Mesendoderm (in vitro differentiated cells): ENCODE measurements at regions not wholly inside any gene's neighbourhood (a gene's known extent, or its start where the extent isn't known, plus 50 kb on each side); places are given as distances from the start of the nearest gene placed in this dataset.

Experiments used
- DNase-seq: peaks from one replicate; pipeline ENCODE4 v3.0.0; 2013
- H2AK5ac ChIP-seq: 2 replicates; pipeline ENCODE4 v1.6.1; 2013; ENCODE audit warnings: low read length, inconsistent platforms
- H2BK120ac ChIP-seq: 2 replicates; pipeline ENCODE4 v1.6.1; 2013; ENCODE audit warnings: low read depth, mild to moderate bottlenecking, low read length, moderate library complexity, mixed read lengths
- H2BK15ac ChIP-seq: replicated peaks from 2 replicates; pipeline ENCODE4 v1.6.1; 2013; ENCODE audit warnings: low read depth, mild to moderate bottlenecking, moderate library complexity
- H2BK5ac ChIP-seq: 2 replicates; pipeline ENCODE4 v1.6.1; 2013; ENCODE audit warnings: low read length, inconsistent platforms
- H3K18ac ChIP-seq: 2 replicates; pipeline ENCODE4 v1.6.1; 2013; ENCODE audit warnings: mild to moderate bottlenecking, low read length, mixed read lengths
- H3K23ac ChIP-seq: one replicate; pipeline ENCODE4 v1.6.1; 2013; ENCODE audit warnings: low read length
- H3K27ac ChIP-seq: 2 replicates; pipeline ENCODE4 v1.5.1; 2013; ENCODE audit warnings: low read depth, mild to moderate bottlenecking, inconsistent platforms, low read length, moderate library complexity
- H3K27me3 ChIP-seq: 2 replicates; pipeline ENCODE4 v1.6.1; 2013; ENCODE audit warnings: low read length, control low read depth, mild to moderate bottlenecking, inconsistent platforms; ENCODE audit not compliant: insufficient read depth, poor library complexity
- H3K36me3 ChIP-seq: 2 replicates; pipeline ENCODE4 v1.6.1; 2013; ENCODE audit warnings: low read length, inconsistent platforms; ENCODE audit not compliant: control insufficient read depth, insufficient read depth
- H3K4ac ChIP-seq: one replicate; pipeline ENCODE4 v1.6.1; 2013; ENCODE audit warnings: low read depth, mild to moderate bottlenecking, low read length, moderate library complexity
- H3K4me1 ChIP-seq: 2 replicates; pipeline ENCODE4 v1.6.1; 2013; ENCODE audit warnings: low read depth, low read length, inconsistent platforms; ENCODE audit not compliant: control insufficient read depth
- H3K4me2 ChIP-seq: 2 replicates; pipeline ENCODE4 v1.6.1; 2013; ENCODE audit warnings: low read length
- H3K4me3 ChIP-seq: 2 replicates; pipeline ENCODE4 v1.5.1; 2013; ENCODE audit warnings: mild to moderate bottlenecking, low read length
- H3K56ac ChIP-seq: one replicate; pipeline ENCODE4 v1.6.1; 2013; ENCODE audit warnings: low read length
- H3K79me1 ChIP-seq: 2 replicates; pipeline ENCODE4 v1.6.1; 2013; ENCODE audit warnings: low read length, inconsistent platforms
- H3K79me2 ChIP-seq: 2 replicates; pipeline ENCODE4 v1.6.1; 2013; ENCODE audit warnings: mild to moderate bottlenecking, low read length; ENCODE audit not compliant: control insufficient read depth, insufficient read depth
- H3K9ac ChIP-seq: 2 replicates; pipeline ENCODE4 v1.6.1; 2013; ENCODE audit warnings: low read length, inconsistent platforms
- H4K5ac ChIP-seq: one replicate; pipeline ENCODE4 v1.6.1; 2013; ENCODE audit warnings: low read length
- H4K8ac ChIP-seq: one replicate; pipeline ENCODE4 v1.6.1; 2013; ENCODE audit warnings: low read depth, mild to moderate bottlenecking, control low read depth, low read length, moderate library complexity
- WGBS: extraction: QIAGEN DNeasy Blood & Tissue Kit; methylation state at CpG from one replicate; pipeline ENCODE4 v1.1.7; 2013; ENCODE audit warnings: low lambda C conversion rate, missing lambda C conversion rate; ENCODE audit not compliant: insufficient coverage; ENCODE audit errors: extremely low coverage; 5-methylcytosine and 5-hydroxymethylcytosine counted together

GRCh38 chr16:25523183-25523582 is 168.6 kb upstream of the HS3ST4 start:
- Histone ChIP-seq H3K79me1 (no peaks in the 10 kb centered on the region), H2BK15ac (no peak overlapping the region), H3K36me3 (no peaks in the 10 kb centered on the region), H2AK5ac (no peak overlapping the region), H4K8ac (no peak overlapping the region), H3K27me3 (no peaks in the 10 kb centered on the region), H4K5ac (no peak overlapping the region), H2BK120ac (no peak overlapping the region), H3K23ac (no peak overlapping the region), H3K56ac (no peak overlapping the region), H3K4me3 (no peak overlapping the region), H3K4ac (no peak overlapping the region), H3K18ac (no peak overlapping the region), H3K27ac (no peak overlapping the region), H3K4me1 (no peaks in the 10 kb centered on the region), H3K9ac (no peak overlapping the region), H2BK5ac (no peak overlapping the region), H3K4me2 (no peak overlapping the region), H3K79me2 (no peaks in the 10 kb centered on the region)
- no CpG with 5 or more reads among the region's 6 CpGs for WGBS
- DNase-seq: peak; percentile 0

GRCh38 chr16:25512041-25512440 is 179.7 kb upstream of the HS3ST4 start:
- H3K4me2 ChIP-seq: no peak overlapping the region
- H3K4me1 ChIP-seq: no peaks in the 10 kb centered on the region
- no peak overlapping the region for H3K4ac ChIP-seq
- no peak overlapping the region for H3K56ac ChIP-seq
- H3K27me3 ChIP-seq: no peaks in the 10 kb centered on the region
- DNase-seq: no peak
- H3K18ac ChIP-seq: no peak overlapping the region
- H4K8ac ChIP-seq: no peak overlapping the region
- H3K23ac ChIP-seq: no peak overlapping the region
- H2BK15ac ChIP-seq: no peak overlapping the region
- no peaks in the 10 kb centered on the region for H3K36me3 ChIP-seq
- no peak overlapping the region for H3K9ac ChIP-seq
- no peak overlapping the region for H3K4me3 ChIP-seq
- H3K79me1 ChIP-seq: no peaks in the 10 kb centered on the region
- H2AK5ac ChIP-seq: no peak overlapping the region
- no peak overlapping the region for H2BK5ac ChIP-seq
- no peak overlapping the region for H4K5ac ChIP-seq
- H2BK120ac ChIP-seq: no peak overlapping the region
- H3K79me2 ChIP-seq: no peaks in the 10 kb centered on the region
- H3K27ac ChIP-seq: no peak overlapping the region

- no CpG with 5 or more reads among the region's 1 CpG for WGBS
- H3K9ac ChIP-seq: no peak overlapping the region
Observed at GRCh38 chr16:25509456-25509855, 182.3 kb upstream of the HS3ST4 start.

GRCh38 chr16:25501530-25502255 is 190.1 kb upstream of the HS3ST4 start:
- Histone ChIP-seq H3K56ac (no peak overlapping the region), H3K9ac (no peak overlapping the region), H2BK5ac (no peak overlapping the region), H4K5ac (no peak overlapping the region), H3K79me1 (no peaks in the 10 kb centered on the region), H3K23ac (no peak overlapping the region), H3K4ac (no peak overlapping the region), H3K36me3 (no peaks in the 10 kb centered on the region), H3K4me1 (no peaks in the 10 kb centered on the region), H3K27me3 (no peaks in the 10 kb centered on the region), H3K4me3 (no peak overlapping the region), H3K27ac (no peak overlapping the region), H2AK5ac (no peak overlapping the region), H2BK15ac (no peak overlapping the region), H3K79me2 (no peaks in the 10 kb centered on the region), H3K18ac (no peak overlapping the region), H2BK120ac (no peak overlapping the region), H3K4me2 (no peak overlapping the region), H4K8ac (no peak overlapping the region)
- no CpG with 5 or more reads among the region's 3 CpGs for WGBS
- peak; percentile 19 for DNase-seq

More at GRCh38 chr16:25509456-25509855, 182.3 kb upstream of the HS3ST4 start:
- H3K27me3 ChIP-seq: no peaks in the 10 kb centered on the region
- no peak overlapping the region for H3K56ac ChIP-seq
- H2AK5ac ChIP-seq: no peak overlapping the region
- no peak overlapping the region for H3K4me3 ChIP-seq
- no peaks in the 10 kb centered on the region for H3K79me2 ChIP-seq
- no peaks in the 10 kb centered on the region for H3K36me3 ChIP-seq
- H3K4me1 ChIP-seq: no peaks in the 10 kb centered on the region
- H3K18ac ChIP-seq: no peak overlapping the region
- H2BK120ac ChIP-seq: no peak overlapping the region
- H3K4me2 ChIP-seq: no peak overlapping the region
- DNase-seq: no peak
- no peak overlapping the region for H4K5ac ChIP-seq
- no peaks in the 10 kb centered on the region for H3K79me1 ChIP-seq
- H3K4ac ChIP-seq: no peak overlapping the region
- H3K27ac ChIP-seq: no peak overlapping the region
- H2BK5ac ChIP-seq: no peak overlapping the region
- no peak overlapping the region for H4K8ac ChIP-seq
- H3K23ac ChIP-seq: no peak overlapping the region
- H2BK15ac ChIP-seq: no peak overlapping the region

- Histone ChIP-seq H3K4ac (no peak overlapping the region), H3K23ac (no peak overlapping the region), H3K27me3 (no peaks in the 10 kb centered on the region), H3K9ac (no peak overlapping the region), H2BK120ac (no peak overlapping the region), H3K36me3 (no peaks in the 10 kb centered on the region), H3K4me3 (no peak overlapping the region), H3K4me1 (no peaks in the 10 kb centered on the region), H3K79me1 (no peaks in the 10 kb centered on the region), H3K18ac (no peak overlapping the region), H2BK15ac (no peak overlapping the region), H4K8ac (no peak overlapping the region), H3K56ac (no peak overlapping the region), H3K79me2 (no peaks in the 10 kb centered on the region), H4K5ac (no peak overlapping the region), H2BK5ac (no peak overlapping the region), H2AK5ac (no peak overlapping the region), H3K4me2 (no peak overlapping the region), H3K27ac (no peak overlapping the region)
- WGBS: no CpG with 5 or more reads among the region's 2 CpGs
- no peak for DNase-seq
Observed at GRCh38 chr16:25494292-25494691, 197.5 kb upstream of the HS3ST4 start.
